ENCODE measurements at regions not wholly inside any gene's neighbourhood (a gene's known extent, or its start where the extent isn't known, plus 50 kb on each side); places are given as distances from the start of the nearest gene placed in this dataset.

DNA sequence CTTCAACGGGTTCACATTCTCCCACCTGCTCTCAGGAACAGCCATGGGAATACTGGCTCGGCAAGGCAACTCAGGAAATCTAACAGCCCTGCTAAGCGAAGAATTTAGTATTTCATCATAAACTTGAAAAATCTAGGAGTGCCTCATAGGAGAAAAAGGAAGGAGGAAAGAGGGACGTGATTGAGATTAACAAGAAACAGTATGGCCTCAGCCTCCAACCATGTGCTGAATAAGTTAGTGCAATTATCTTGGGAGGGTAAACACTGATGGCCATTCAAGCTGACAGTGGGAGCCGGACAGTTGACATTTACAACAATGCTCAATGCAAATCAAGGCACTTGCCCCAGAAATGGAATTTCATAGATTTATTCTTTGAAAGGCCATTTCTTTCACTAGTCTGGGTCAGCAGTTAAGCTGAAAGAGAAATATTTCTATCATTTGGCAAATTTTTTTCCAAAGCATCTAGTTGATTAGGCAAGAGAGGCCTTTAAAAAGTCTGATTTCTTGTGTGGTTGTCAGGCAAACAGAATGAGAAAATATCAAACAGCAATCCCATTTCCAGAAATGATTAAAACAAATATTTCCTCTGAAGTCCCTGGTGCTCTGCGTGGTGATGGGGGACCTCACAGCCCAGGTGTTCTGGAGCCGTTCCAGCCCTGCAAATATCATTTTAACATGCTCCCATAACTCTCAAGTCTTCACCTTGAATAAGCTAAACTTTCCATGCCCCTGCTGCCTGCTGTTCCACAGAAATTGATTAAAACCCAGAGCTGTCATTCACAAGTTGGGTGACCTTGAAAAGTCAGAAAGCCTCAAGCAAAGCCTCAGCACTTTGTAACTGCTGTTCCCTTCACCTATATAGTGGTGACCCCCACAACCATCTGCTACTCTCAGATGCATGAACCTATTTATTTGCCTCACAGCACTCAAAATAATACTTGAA, 121.6 kb downstream of the PHLDA1 start:
- no peak overlapping the region for H3K27ac ChIP-seq
- DNase-seq (ENCODE audit: low read depth, low spot score): no peak

- no peak overlapping the region for H3K27ac ChIP-seq
- no peak for DNase-seq (ENCODE audit: low read depth, low spot score)
Measured at GRCh38 chr12:75908961-75909605, 122.5 kb downstream of the PHLDA1 start.

DNA sequence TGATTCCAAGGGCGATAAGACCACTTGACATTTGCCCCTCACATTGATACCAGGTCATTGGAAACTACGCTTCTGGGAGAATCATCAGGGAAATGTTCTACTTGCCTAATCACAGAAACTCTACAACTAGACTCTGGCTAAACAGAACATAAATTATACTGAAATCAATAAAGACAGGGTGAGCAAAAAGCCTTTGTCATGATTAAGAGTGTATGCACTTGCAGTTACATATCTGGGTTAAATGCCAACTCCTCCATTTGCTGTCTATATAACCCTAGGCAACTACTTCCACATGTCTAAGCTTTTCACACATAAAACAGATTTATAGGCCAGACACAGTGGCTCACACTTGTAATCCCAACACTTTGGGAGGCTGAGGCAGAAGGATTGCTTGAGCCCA, 125.7 kb downstream of the PHLDA1 start:
- DNase-seq (ENCODE audit: low read depth, low spot score): no peak
- H3K27ac ChIP-seq: no peak overlapping the region

- DNase-seq (ENCODE audit: low read depth, low spot score): no peak
Measured at GRCh38 chr12:75900781-75901254, 130.8 kb downstream of the PHLDA1 start.

DNA sequence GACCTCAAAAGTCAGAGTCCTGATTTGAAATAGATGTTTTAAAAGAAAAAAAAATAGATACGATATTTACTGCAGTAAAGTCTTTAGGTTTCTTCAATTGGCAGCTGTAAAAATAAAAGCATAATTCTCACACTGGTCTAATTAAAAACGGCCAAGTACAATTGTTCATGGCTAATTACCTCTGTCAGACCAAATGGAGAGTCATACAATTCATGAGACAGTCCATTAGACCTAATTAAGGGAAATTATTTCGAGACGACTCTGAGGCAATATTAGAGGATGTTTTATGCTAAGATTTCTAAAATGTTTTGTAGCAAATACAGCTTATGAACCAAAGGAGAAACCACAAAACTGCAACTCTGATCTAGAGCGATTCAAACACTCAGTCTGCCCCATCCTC, 131.3 kb downstream of the PHLDA1 start:
- H3K27ac ChIP-seq: no peak overlapping the region
- no peak for DNase-seq (ENCODE audit: low read depth, low spot score)

More at GRCh38 chr12:75900781-75901254, 130.8 kb downstream of the PHLDA1 start:
- no peak overlapping the region for H3K27ac ChIP-seq

- no peak for DNase-seq (ENCODE audit: low read depth, low spot score)
- H3K27ac ChIP-seq: no peak overlapping the region
Measured at GRCh38 chr12:75894965-75895754, 136.4 kb downstream of the PHLDA1 start.

GRCh38 chr12:75893765-75894164, 137.8 kb downstream of the PHLDA1 start:
- no peak overlapping the region for H3K27ac ChIP-seq
- no peak for DNase-seq (ENCODE audit: low read depth, low spot score)

DNA sequence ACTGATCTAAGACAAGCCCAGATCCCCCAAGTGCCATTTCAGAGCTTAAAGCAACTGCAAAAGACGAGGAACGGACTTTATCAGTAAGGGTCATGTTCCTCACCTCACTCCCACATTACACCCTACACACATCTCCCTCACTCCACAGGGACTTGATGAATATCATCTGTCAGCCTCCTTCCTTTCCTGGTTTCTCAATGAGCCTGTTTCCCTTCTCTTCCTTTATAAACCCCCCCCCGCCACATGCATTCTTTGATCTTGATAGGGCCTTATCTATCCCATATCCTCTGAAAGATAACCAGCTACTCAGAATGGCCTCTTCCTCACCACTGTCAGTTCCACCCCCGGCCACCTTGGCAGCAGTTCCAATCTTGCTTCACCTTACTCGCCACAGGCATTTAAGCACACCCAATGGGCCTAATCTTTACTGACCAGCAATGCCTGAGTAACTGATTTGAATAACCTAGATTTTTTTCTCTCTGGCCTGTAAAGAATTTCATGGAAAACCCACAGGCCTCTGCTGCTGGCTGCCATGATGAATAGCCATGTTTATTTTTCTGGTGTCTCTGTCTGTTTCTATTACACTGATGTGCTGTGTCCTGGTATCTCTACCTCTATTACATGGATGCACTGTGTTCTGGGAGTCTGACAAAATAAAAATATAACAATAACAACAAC, 138.7 kb downstream of the PHLDA1 start:
- DNase-seq (ENCODE audit: low read depth, low spot score): no peak
- H3K27ac ChIP-seq: no peak overlapping the region

DNA sequence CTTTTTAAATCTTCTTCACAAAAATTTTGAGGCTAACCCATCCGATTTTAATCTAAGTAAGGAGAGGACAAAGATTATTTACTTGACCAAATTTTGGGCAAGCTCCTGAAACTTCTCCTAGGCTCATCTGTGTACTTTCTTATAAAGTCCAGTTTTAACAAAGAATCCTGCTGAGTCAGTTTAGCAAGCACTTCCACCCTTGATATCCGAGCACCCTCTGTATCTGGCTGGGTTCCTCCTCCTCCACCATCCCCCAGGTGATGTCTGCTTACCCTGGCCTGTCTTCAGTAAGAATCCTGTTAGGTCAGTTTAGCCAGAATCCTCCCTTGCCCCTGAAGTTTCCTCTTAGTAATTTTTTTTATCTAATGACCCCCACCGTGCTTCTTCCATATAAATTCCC, 140.5 kb downstream of the PHLDA1 start:
- DNase-seq (ENCODE audit: low read depth, low spot score): no peak
- H3K27ac ChIP-seq: peak overlapping the region; percentile 29

DNA sequence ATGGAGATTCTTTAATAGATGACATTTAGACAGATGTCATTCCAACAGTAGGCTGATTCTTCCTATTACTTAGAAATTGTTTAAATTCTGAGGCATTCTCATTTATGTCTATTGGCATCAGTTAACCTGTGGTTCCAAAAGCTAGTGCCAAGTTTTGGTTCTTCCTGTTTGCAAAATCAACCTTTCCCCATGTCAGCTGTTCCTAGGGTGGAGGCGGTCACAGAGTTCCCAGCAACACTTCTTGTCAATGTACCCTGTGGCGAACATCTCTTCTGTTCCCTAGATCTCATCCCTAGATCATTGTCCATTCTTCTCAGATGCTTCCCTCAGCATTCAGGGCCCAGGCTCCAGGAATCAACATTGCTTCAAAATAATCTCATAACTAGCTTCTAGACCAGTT, 140.9 kb downstream of the PHLDA1 start:
- H3K27ac ChIP-seq: peak overlapping the region; percentile 29
- no peak for DNase-seq (ENCODE audit: low read depth, low spot score)

DNA sequence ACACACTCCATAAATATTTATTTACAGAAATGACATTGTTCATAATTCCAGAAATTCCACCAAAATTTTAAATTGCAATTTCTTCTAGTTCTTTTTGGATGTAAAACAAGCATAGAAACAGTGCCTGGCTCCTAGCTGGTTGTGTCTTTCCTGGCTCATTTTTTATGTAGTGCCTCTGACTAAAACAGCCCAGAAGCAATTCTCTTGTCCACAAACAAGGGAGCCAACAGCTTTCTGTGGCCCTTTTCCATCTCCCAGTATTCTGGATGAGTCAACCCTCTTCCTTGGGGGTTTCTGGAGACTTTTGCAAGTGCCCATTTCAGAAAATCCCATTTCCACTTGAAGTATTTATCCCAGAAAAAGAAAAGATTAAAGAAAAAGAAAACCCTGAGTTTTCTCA, 141.4 kb downstream of the PHLDA1 start:
- DNase-seq (ENCODE audit: low read depth, low spot score): no peak
- H3K27ac ChIP-seq: peak overlapping the region; percentile 29

DNA sequence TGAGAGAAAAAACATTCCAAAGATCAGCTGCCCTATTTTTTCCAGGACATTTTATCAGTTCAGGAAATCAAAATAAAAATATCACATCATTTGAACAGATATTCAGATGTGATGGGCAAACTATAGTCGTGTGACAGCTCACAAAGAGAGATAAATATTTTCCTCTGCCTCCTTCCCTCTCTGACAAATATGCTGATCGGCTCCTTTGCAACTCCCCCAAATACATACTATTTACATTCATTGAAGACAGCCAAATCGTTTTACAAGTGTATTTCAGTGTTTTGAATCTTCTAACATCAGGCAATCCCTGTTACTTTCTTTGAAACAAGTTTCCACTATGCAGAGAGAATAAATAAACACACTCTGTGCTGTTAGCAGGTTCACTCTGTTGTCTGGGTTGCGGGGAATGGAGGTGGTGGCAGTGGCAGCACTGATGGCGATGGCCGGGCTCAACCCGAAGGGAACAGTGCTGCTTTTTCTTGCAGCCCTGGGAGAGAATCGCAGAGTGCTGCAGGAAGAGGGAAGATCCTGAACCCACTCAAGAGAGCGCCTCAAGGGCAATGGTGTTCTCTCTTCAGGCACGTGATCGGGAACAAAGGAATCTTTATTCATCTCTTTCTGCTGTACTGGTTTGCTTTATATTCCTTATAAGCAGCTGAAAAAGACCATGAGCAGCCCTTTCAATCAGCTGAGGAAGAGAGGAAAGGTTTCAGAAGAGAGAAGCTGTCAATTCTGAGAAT, 142.5 kb downstream of the PHLDA1 start:
- H3K27ac ChIP-seq: no peak overlapping the region
- no peak for DNase-seq (ENCODE audit: low read depth, low spot score)

DNA sequence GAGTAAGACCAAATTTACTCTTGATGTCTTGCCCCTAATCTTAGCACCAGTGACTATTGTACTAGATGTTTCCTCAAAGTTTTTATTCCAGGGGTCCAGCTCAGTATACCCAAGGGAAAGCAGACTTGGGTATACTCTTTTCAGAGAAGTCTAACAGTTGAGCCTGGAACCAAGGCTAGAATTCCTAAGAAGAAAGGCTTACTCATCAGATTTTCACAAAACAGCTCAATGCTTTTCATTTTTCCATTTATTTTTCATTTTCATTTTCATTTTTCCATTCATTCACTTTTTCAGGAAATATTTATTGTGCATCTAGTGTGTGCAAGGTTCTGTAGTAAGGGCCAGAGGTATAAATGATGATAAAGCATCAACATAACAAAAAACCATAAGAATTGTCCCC, 143.2 kb downstream of the PHLDA1 start:
- no peak overlapping the region for H3K27ac ChIP-seq
- no peak for DNase-seq (ENCODE audit: low read depth, low spot score)

DNA sequence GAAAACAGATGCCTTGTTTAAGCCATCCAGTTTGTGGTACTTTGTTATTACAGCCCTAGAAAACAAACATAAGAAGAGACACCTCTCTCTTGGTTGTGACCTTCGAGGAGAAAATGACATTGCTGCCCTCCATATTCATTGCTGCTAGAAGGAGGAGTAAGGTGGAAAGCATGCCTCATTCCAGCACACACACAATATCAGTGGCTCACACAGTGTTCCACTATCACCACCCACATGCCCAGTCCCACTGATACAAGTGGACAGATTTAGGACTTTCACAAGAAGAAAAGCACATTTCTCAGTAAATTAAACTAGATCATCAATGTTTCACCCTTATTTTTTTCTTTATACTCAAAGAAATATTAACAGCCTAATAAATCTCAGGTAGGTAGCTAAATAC, 143.6 kb downstream of the PHLDA1 start:
- H3K27ac ChIP-seq: no peak overlapping the region
- DNase-seq (ENCODE audit: low read depth, low spot score): no peak

GRCh38 chr12:75884465-75884985, 147.1 kb downstream of the PHLDA1 start:
- no peak overlapping the region for H3K27ac ChIP-seq
- DNase-seq (ENCODE audit: low read depth, low spot score): no peak

GRCh38 chr12:75883241-75883640, 148.3 kb downstream of the PHLDA1 start:
- no peak for DNase-seq (ENCODE audit: low read depth, low spot score)

GRCh38 chr12:75882421-75882820, 149.2 kb downstream of the PHLDA1 start:
- no peak overlapping the region for H3K27ac ChIP-seq
- no peak for DNase-seq (ENCODE audit: low read depth, low spot score)

More at GRCh38 chr12:75883241-75883640, 148.3 kb downstream of the PHLDA1 start:
- no peak overlapping the region for H3K27ac ChIP-seq

GRCh38 chr12:75881920-75882319, 149.7 kb downstream of the PHLDA1 start:
- no peak overlapping the region for H3K27ac ChIP-seq
- no peak for DNase-seq (ENCODE audit: low read depth, low spot score)

Data from epithelial cell of prostate (primary cell).